ENCODE measurements at regions not wholly inside any gene's neighbourhood (a gene's known extent, or its start where the extent isn't known, plus 50 kb on each side); places are given as distances from the start of the nearest gene placed in this dataset.

DNA sequence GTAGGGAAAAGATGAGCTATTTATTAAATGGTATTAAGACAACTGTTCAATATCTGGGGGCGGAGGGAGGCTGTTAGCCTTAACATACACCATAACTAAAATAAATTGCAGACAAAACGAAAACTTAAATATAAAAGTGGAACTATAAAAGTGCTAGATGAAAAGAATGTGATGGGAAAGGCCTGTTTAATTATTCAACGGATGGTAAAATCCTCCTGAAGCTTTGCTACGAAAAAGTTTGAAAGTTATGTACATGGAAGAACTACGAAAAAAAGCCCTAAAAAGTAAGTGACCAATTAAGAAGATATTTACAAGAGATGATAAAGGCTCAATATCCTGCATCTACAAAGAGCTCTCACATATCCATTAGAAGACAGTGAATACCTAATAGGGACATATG is 197.8 kb upstream of the IER5L start:
- Mint-ChIP-seq H3K4me1 (ENCODE audit: low read depth) (no peaks in the 10 kb centered on the region), H3K36me3 (ENCODE audit: low read depth) (no peaks in the 10 kb centered on the region), H3K27ac (no peak overlapping the region), H3K4me3 (no peak overlapping the region), H3K9me3 (no peaks in the 10 kb centered on the region), H3K27me3 (no peaks in the 10 kb centered on the region)
- Histone ChIP-seq H3K27ac (ENCODE audit: low read depth in 1 of 2, low read length in 2 of 2) (no peak overlapping the region), H3K36me3 (ENCODE audit: insufficient read depth, low read length) (no peaks in the 10 kb centered on the region), H3K27me3 (ENCODE audit: control insufficient read depth in 1 of 2, insufficient read depth in 2 of 2, low read length in 2 of 2) (no peaks in the 10 kb centered on the region), H3K4me1 (ENCODE audit: insufficient read depth, low read length) (no peaks in the 10 kb centered on the region), H3K4me3 (ENCODE audit: low read length) (no peak overlapping the region), H3K9me3 (ENCODE audit: control insufficient read depth in 1 of 2, insufficient read depth in 1 of 2, low read length in 2 of 2) (peaks cover 0 to 4% of the 10 kb centered on the region in 2 experiments)
- DNase-seq, result no peak
- POLR2A ChIA-PET, result no interaction called here
- CTCF ChIA-PET, result interaction anchor here (0.9 kb wide), 1 partner anchor 237 kb away, joined by 3 read pairs; no protein-coding TSS in a partner anchor
- intact Hi-C loops (cut with DNase I, micrococcal nuclease), result no loop called here
- no peak for ATAC-seq (ENCODE audit: poor library complexity)
- TF ChIP-seq, protein P1, sequence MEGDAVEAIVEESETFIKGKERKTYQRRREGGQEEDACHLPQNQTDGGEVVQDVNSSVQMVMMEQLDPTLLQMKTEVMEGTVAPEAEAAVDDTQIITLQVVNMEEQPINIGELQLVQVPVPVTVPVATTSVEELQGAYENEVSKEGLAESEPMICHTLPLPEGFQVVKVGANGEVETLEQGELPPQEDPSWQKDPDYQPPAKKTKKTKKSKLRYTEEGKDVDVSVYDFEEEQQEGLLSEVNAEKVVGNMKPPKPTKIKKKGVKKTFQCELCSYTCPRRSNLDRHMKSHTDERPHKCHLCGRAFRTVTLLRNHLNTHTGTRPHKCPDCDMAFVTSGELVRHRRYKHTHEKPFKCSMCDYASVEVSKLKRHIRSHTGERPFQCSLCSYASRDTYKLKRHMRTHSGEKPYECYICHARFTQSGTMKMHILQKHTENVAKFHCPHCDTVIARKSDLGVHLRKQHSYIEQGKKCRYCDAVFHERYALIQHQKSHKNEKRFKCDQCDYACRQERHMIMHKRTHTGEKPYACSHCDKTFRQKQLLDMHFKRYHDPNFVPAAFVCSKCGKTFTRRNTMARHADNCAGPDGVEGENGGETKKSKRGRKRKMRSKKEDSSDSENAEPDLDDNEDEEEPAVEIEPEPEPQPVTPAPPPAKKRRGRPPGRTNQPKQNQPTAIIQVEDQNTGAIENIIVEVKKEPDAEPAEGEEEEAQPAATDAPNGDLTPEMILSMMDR (IDR thresholded peaks at IDR 0.05), result no peak

DNA sequence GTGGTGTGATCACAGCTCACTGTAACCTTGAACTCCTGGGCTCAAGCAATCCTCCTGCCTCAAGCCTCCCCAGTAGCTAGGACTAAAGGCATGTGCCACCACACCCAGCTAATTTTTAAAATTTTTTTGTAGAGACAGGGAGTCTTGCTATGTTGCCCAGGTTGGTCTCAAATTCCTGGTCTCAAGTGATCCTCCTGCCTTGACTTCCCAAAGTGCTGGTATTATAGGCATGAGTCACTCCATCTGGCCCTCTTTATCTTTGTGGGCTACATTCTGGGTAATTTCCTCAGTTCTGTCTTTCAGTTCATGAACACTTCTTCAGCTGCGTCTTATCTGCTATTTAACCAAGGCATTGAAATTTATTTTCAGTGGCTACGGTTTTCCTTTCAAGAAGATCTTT is 196.6 kb upstream of the IER5L start:
- no peaks in the 10 kb centered on the region for H3K27me3 Mint-ChIP-seq
- CTCF ChIA-PET, result no interaction called here
- intact Hi-C loops (cut with DNase I, micrococcal nuclease), result no loop called here
- no peaks in the 10 kb centered on the region for H3K4me1 Mint-ChIP-seq (ENCODE audit: low read depth)
- H3K27ac ChIP-seq (ENCODE audit: low read depth in 1 of 2, low read length in 2 of 2), result no peak overlapping the region
- H3K9me3 Mint-ChIP-seq, result no peaks in the 10 kb centered on the region
- no peak for ATAC-seq (ENCODE audit: poor library complexity)
- H3K27ac Mint-ChIP-seq, result no peak overlapping the region
- no peak overlapping the region for H3K4me3 ChIP-seq (ENCODE audit: low read length)
- no peaks in the 10 kb centered on the region for H3K36me3 ChIP-seq (ENCODE audit: insufficient read depth, low read length)
- no peak overlapping the region for H3K4me3 Mint-ChIP-seq
- H3K9me3 ChIP-seq (ENCODE audit: control insufficient read depth in 1 of 2, insufficient read depth in 1 of 2, low read length in 2 of 2), result peaks cover 0 to 8% of the 10 kb centered on the region in 2 experiments
- no peaks in the 10 kb centered on the region for H3K36me3 Mint-ChIP-seq (ENCODE audit: low read depth)
- H3K27me3 ChIP-seq (ENCODE audit: control insufficient read depth in 1 of 2, insufficient read depth in 2 of 2, low read length in 2 of 2), result no peaks in the 10 kb centered on the region
- DNase-seq, result no peak
- POLR2A ChIA-PET, result no interaction called here
- TF ChIP-seq, protein P1 (IDR thresholded peaks at IDR 0.05), result no peak
- no peaks in the 10 kb centered on the region for H3K4me1 ChIP-seq (ENCODE audit: insufficient read depth, low read length)

DNA sequence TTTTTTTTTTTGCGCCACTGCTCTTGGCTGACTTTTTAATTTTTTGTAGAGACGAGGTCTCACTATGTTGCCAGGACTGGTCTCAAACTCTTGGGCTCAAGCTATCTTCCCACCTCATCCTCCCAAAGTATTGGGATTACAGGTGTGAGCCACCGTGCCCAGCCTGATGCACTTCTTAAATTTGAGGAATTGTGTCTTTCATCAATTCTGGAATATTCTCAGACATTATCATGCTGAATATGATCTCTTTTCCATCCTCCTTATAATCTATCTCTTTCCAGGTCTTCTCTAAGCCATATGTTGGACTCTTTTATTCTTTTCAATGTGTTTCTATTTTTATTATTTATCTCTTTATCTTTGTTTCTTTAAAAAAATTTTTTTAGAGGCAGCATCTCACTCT is 196.2 kb upstream of the IER5L start:
- no peaks in the 10 kb centered on the region for H3K4me1 ChIP-seq (ENCODE audit: insufficient read depth, low read length)
- intact Hi-C loops (cut with DNase I, micrococcal nuclease), result no loop called here
- TF ChIP-seq, protein P1 (IDR thresholded peaks at IDR 0.05), result no peak
- no peak overlapping the region for H3K4me3 ChIP-seq (ENCODE audit: low read length)
- Mint-ChIP-seq H3K27me3 (no peaks in the 10 kb centered on the region), H3K27ac (no peak overlapping the region), H3K9me3 (no peaks in the 10 kb centered on the region), H3K4me3 (no peak overlapping the region), H3K36me3 (ENCODE audit: low read depth) (no peaks in the 10 kb centered on the region), H3K4me1 (ENCODE audit: low read depth) (no peaks in the 10 kb centered on the region)
- ChIA-PET POLR2A (no interaction called here), CTCF (no interaction called here)
- H3K9me3 ChIP-seq (ENCODE audit: control insufficient read depth in 1 of 2, insufficient read depth in 1 of 2, low read length in 2 of 2), result peaks cover 0 to 8% of the 10 kb centered on the region in 2 experiments
- no peak for DNase-seq
- H3K27me3 ChIP-seq (ENCODE audit: control insufficient read depth in 1 of 2, insufficient read depth in 2 of 2, low read length in 2 of 2), result no peaks in the 10 kb centered on the region
- H3K27ac ChIP-seq (ENCODE audit: low read depth in 1 of 2, low read length in 2 of 2), result no peak overlapping the region
- no peaks in the 10 kb centered on the region for H3K36me3 ChIP-seq (ENCODE audit: insufficient read depth, low read length)
- no peak for ATAC-seq (ENCODE audit: poor library complexity)

Data from CD4-positive, alpha-beta T cell (primary cell).